HG03064 (cell line): ENCODE measurements at regions not wholly inside any gene's neighbourhood (a gene's known extent, or its start where the extent isn't known, plus 50 kb on each side); places are given as distances from the start of the nearest gene placed in this dataset.

Experiments
- ATAC-seq: cut with Tn5 transposase; IDR thresholded peaks from one replicate; pipeline ENCODE4 v1.9.1; 2021; ENCODE audit warnings: low read depth; ENCODE audit not compliant: unreplicated experiment

DNA sequence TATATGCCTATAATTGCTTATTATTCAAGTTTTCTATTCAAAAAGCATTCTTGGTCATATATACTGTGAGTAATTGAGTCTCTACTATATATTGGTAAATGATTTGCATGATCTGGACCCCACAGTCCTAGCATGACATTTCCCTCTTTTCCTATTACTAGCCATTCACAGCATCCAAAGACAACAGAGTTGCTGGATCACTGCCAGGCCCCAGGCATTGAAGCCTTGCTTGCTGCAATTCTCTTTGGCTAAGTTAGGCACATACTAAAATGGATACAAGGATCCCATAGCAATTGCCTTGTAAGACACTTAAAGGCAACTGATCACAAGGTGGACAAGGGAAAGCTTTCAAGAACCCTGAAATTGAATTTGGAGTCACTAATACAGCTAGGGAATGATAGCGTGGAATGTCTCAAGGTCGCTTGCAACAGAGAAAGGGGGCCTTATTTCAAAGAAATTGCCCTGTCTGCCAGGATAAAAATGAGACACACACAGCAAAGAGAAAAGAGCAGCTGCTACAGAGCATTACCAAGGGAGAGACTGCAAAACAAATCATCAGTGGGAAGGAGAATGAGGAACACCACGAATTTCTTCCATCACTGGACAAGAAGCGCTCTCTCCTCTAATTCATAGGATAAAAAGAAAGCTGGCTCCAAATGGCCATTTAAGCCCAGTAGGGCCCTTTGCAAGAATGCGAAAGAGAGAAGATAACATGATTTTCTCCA is 77.1 kb upstream of the EPHA4 start:
- no peak for ATAC-seq

DNA sequence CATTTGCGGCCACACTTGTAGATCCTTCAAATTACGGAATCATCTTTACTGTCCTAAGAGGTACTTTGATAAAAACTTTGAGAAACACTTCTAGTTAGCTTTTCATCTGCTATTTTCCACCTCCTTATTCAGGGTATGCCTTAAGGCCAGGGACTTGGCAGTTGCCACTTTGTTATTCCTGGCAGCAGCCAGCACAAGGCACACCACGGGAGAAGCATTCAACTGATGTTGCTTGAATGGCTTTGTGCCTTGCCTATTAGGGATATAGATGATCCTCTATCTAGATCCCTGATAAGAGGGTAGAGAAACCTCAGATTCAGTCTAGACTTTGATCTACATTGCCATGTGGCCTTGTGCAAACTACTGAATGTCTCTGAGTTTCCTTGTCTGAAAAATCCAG is 70.3 kb upstream of the EPHA4 start:
- ATAC-seq, result no peak

DNA sequence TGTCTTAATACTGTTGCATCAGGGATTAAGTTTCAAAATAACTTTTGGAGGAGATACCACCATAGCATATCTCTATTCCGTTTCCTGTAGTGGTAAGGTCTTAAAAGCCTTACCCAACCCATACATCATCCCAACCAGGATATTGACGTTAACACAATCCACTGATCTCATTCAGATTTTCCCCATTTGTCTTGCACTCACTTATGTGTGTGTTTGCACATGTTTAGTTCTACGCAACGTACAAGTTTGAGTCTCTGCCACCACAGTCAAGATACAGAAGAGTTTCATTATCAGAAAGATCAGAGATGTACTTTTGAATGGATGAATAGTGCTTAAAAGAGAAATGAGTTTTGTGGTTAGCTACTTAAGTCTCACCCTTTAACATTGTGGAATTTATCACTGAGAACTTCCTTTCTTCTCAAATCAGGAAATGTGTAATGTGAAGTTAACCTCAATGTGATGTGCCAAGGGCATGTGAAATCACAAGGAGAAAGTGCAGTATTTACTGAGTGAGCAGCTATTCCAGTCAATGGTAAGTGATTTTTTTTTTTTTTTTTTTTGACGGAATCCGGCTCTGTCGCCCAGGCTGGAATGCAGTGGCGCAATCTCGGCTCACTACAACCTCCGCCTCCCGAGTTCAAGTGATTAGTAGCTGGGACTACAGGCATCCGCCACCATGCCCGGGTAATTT is 69.2 kb upstream of the EPHA4 start:
- ATAC-seq, result no peak

DNA sequence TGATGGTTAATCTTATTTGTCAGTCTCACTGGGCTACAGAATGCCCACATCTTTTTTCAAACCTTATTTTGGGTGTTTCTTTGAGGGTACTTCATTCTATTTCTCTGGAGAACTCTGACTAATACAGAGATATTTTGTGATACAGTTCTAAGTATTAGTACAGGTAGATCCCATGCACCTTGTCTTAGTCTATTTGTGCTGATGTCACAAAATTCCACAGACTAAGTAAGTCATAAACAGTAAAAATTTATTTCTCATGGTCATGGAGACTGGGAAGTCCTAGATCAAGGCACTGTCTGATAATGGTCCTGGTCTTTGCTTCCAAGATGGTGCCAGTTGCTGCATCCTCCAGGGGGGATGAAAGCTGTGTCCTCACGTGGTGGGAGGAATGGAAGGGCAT is 68.6 kb upstream of the EPHA4 start:
- ATAC-seq, result no peak

DNA sequence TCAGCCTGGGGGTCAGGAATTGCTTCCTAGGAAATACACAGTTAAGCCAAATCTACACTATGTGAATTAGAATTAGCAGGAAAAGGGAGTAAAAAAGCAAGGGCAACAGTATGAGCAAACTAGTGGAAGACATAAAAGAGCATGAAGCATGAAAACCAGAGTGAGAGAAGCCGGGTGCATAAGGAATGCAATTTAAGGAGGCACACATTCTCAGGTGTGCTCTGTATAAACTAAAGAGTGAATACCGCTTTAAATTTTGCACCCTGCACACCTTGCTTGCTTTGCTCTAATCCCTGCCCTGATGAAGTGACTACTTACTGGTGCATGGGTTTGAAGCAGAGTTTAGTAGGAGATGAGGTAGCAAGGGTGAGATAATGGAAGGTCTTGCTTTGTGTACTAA is 65.7 kb upstream of the EPHA4 start:
- no peak for ATAC-seq

DNA sequence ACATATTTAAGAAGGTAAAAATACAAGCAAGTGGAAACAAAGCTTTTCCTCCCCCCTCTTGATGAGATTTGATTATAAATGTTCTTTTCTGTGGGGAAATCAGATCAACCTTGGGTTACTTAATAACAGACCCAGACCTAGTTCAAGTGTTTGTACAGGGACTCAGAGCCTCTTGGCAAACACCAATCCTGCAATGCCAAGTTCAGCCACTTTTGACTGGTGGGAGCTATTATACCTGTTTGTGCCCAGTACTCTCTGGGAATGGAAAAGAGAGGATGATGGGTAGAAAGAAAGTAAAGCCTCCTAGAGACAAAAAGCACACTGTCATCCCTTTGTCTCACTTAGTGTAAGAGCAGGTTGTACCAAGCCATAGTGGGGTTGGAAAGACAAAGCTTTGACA is 63.8 kb upstream of the EPHA4 start:
- no peak for ATAC-seq

DNA sequence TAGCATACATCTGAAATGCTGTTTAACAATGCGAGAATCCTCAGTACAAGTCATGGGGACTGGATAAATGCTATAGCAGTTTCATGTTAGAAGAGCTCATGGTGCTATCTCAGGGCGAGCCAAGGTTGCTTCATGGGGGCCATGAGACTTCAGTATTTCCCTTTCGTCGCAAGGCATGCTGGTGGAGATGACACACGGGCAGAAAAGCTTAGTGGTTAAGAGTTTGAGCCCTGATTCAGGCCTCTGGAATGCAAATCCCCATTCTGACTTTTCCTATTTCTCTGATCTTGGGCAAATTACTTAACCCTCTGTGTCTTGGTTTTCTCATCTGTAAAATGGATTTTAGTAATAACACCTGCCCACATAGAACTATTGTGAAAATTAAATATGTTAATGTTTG is 57.4 kb upstream of the EPHA4 start:
- ATAC-seq, result no peak

DNA sequence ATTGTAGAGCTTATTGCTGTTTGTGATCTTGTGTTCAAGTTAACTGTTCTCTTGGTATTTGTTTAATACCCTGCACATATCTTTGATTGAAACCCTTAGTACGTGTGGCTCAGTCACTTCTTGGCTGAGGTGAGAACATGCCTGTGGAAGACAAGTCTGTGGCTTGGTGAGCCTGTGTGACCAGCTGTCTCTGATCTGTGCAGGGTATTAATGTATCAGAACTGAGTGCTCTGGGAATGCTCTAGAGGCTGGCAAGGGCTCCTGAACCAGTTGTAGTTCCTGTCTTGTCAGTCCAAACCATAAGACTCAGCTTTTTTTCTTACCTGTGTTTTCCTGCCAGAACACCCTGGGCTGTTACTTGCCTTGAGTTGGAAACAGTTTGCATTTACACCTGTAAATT is 52.4 kb upstream of the EPHA4 start:
- no peak for ATAC-seq
